A673 (cell line): ENCODE measurements at regions not wholly inside any gene's neighbourhood (a gene's known extent, or its start where the extent isn't known, plus 50 kb on each side); places are given as distances from the start of the nearest gene placed in this dataset.

Experiments
- BruUV-seq: library from RNA; stranded (reverse); fragments of 400-500 nt; replicated peaks from 2 replicates; lab custom pipeline; 2021; lab: Mats Ljungman, UMichigan
- CTCF ChIA-PET: fragments of 300-600 bp; sonication (Branson Sonifier 250); formaldehyde crosslinking; loops from one replicate; lab custom pipeline; 2022; ENCODE audit warnings: antibody characterized with exemption; lab: Charles Lee
- POLR2A ChIA-PET: fragments of 300-600 bp; sonication (Branson Sonifier 250); formaldehyde crosslinking; loops from one replicate; lab custom pipeline; 2022; ENCODE audit warnings: antibody characterized with exemption; ENCODE audit not compliant: low non-redundant PET; lab: Charles Lee
- DNase-seq: peaks from one replicate; pipeline ENCODE4 v3.0.0-alpha.2; 2015; ENCODE audit warnings: low spot score
- H3K27ac ChIP-seq: fragments of 200-600 bp; sonication (generic); 2 replicates; pipeline ENCODE4 v1.5.1; 2016; ENCODE audit warnings: mixed run types, low read depth, mild to moderate bottlenecking, mixed read lengths, antibody characterized with exemption, low read length; ENCODE audit not compliant: poor library complexity, severe bottlenecking
- H3K27me3 ChIP-seq: fragments of 200-600 bp; sonication (generic); replicated peaks from 2 replicates; pipeline ENCODE4 v1.6.1; 2017; ENCODE audit warnings: mixed run types, low read depth, mild to moderate bottlenecking, mixed read lengths, antibody characterized with exemption, low read length; ENCODE audit not compliant: insufficient read depth, poor library complexity
- H3K36me3 ChIP-seq: fragments of 200-600 bp; sonication (generic); 2 replicates; pipeline ENCODE4 v1.6.1; 2016; ENCODE audit warnings: mixed run types, mild to moderate bottlenecking, mixed read lengths, antibody characterized with exemption, low read length; ENCODE audit not compliant: insufficient read depth, poor library complexity, severe bottlenecking
- H3K4me1 ChIP-seq: fragments of 200-600 bp; sonication (generic); 2 replicates; pipeline ENCODE4 v1.6.1; 2017; ENCODE audit warnings: mixed run types, mild to moderate bottlenecking, mixed read lengths, antibody characterized with exemption, low read length; ENCODE audit not compliant: insufficient read depth, poor library complexity, severe bottlenecking
- H3K4me3 ChIP-seq: fragments of 200-600 bp; sonication (generic); 2 replicates; pipeline ENCODE4 v1.5.1; 2016; ENCODE audit warnings: low read depth, mixed run types, mild to moderate bottlenecking, mixed read lengths, low read length; ENCODE audit not compliant: poor library complexity, severe bottlenecking
- H3K9me3 ChIP-seq: fragments of 200-600 bp; sonication (generic); 2 replicates; pipeline ENCODE4 v1.6.1; 2016; ENCODE audit warnings: mixed run types, low read depth, mild to moderate bottlenecking, mixed read lengths, antibody characterized with exemption, low read length; ENCODE audit not compliant: poor library complexity, severe bottlenecking
- EZH2 ChIP-seq: fragments of 200-600 bp; sonication (generic); IDR thresholded peaks from 2 replicates; pipeline ENCODE4 v1.6.1; 2017; ENCODE audit warnings: borderline replicate concordance, low read depth, mild to moderate bottlenecking, mixed read lengths, antibody characterized with exemption, low read length; ENCODE audit not compliant: poor library complexity, severe bottlenecking
- intact Hi-C: fragments of 100-400 bp; cut with micrococcal nuclease; formaldehyde crosslinking; loops from one replicate; pipeline ENCODE4 v1.10.0; 2022; ENCODE audit not compliant: unreplicated experiment
- TF ChIP-seq, protein P1 (sequence below): fragments of 300-800, 200-600 bp; sonication (generic); conservative IDR thresholded peaks from 2 replicates; pipeline ENCODE4 v1.5.1; 2017; ENCODE audit warnings: low read depth, mild to moderate bottlenecking, antibody characterized with exemption, low read length, moderate library complexity, mixed read lengths

DNA sequence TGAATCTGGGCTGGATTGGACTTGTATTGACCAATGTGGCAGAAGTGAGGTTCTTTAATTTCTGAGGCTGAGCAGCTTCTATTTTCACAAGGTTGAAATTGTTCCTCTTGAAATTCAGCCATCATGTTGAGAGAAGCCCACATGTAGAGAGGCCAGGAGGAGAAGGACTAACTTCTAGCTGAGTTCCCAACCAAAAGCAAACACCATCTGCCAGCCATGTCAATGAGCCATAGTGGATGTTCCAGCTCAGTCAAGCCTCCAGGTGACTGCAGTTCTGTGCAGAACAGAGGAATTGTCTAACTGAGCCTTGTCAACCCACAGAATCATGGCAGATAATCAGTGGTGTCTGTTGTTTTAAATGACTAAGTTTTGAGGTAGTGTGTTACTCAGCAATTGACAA, 110.6 kb upstream of the ACVR1 start:
- ChIA-PET POLR2A (no interaction called here), CTCF (no interaction called here)
- H3K4me1 ChIP-seq = peaks cover 7% of the 10 kb centered on the region
- intact Hi-C loops = no loop called here
- no peaks in the 10 kb centered on the region for H3K9me3 ChIP-seq
- no peak overlapping the region for H3K4me3 ChIP-seq
- H3K27ac ChIP-seq = no peak overlapping the region
- no TSS peak for BruUV-seq
- H3K27me3 ChIP-seq = no peaks in the 10 kb centered on the region
- DNase-seq = no peak
- H3K36me3 ChIP-seq = no peaks in the 10 kb centered on the region
- TF ChIP-seq, protein P1, sequence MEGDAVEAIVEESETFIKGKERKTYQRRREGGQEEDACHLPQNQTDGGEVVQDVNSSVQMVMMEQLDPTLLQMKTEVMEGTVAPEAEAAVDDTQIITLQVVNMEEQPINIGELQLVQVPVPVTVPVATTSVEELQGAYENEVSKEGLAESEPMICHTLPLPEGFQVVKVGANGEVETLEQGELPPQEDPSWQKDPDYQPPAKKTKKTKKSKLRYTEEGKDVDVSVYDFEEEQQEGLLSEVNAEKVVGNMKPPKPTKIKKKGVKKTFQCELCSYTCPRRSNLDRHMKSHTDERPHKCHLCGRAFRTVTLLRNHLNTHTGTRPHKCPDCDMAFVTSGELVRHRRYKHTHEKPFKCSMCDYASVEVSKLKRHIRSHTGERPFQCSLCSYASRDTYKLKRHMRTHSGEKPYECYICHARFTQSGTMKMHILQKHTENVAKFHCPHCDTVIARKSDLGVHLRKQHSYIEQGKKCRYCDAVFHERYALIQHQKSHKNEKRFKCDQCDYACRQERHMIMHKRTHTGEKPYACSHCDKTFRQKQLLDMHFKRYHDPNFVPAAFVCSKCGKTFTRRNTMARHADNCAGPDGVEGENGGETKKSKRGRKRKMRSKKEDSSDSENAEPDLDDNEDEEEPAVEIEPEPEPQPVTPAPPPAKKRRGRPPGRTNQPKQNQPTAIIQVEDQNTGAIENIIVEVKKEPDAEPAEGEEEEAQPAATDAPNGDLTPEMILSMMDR = no peak
- TF ChIP-seq EZH2 = no peak

DNA sequence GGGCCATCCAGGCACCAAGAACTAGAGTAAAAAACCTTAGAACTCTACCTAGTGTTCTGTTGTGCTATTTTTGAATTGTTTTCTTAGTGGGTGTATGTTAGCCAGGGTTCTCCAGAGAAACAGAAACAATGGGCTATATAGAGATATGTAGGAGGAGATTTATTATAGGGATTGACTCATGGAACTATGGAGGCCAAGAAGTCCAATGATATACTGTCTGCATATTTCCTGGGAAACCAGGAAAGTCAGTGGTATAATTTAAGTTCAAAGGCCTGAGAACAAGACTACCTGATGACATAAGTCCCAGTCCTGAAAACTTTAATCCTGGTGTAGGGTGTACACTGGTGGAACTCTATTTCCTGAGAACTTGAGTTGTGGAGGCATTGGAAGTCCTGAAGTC, 108.7 kb upstream of the ACVR1 start:
- intact Hi-C loops = no loop called here
- CTCF ChIA-PET = no interaction called here

DNA sequence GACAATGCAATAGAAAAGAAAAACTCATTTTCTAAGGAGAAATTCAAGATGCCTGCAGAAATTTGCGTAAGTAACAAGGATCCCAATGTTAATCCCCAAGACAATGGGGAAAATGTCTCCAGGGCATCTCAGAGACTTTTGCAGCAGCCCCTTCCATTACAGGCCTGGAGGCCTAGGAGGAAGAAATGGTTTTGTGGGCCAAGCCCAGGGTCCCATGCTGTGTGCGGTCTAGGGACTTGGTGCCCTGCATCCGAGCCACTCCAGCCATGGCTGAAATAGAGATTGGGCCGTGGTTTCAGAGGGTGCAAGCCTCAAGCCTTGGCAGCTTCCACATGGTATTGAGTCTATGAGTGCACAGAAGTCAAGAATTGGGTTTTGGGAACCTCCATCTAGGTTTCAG, 103.9 kb upstream of the ACVR1 start:
- intact Hi-C loops = no loop called here
- CTCF ChIA-PET = no interaction called here

More for the DNA sequence above, 108.7 kb upstream of the ACVR1 start:
- POLR2A ChIA-PET = no interaction called here
- H3K27me3 ChIP-seq = no peaks in the 10 kb centered on the region
- H3K27ac ChIP-seq = no peak overlapping the region
- no peak for DNase-seq
- no peaks in the 10 kb centered on the region for H3K36me3 ChIP-seq
- H3K4me1 ChIP-seq = peaks cover 4% of the 10 kb centered on the region
- BruUV-seq = no TSS peak
- no peaks in the 10 kb centered on the region for H3K9me3 ChIP-seq
- no peak overlapping the region for H3K4me3 ChIP-seq
- TF ChIP-seq, protein P1 = no peak
- no peak for TF ChIP-seq EZH2

More for the DNA sequence above, 103.9 kb upstream of the ACVR1 start:
- POLR2A ChIA-PET = no interaction called here
- TF ChIP-seq EZH2 = no peak
- TF ChIP-seq, protein P1 = no peak
- no peak overlapping the region for H3K27ac ChIP-seq
- H3K27me3 ChIP-seq = no peaks in the 10 kb centered on the region
- no TSS peak for BruUV-seq
- no peaks in the 10 kb centered on the region for H3K4me1 ChIP-seq
- no peaks in the 10 kb centered on the region for H3K36me3 ChIP-seq
- DNase-seq = no peak
- H3K9me3 ChIP-seq = no peaks in the 10 kb centered on the region
- no peak overlapping the region for H3K4me3 ChIP-seq
